Sigmoid colon (tissue), 3 donors: ENCODE measurements at regions not wholly inside any gene's neighbourhood (a gene's known extent, or its start where the extent isn't known, plus 50 kb on each side); places are given as distances from the start of the nearest gene placed in this dataset.

Source experiments
- CTCF ChIP-seq, 4 experiments: fragments of 450-650 bp in 3 of 4; fragments of 200-600 bp in 1 of 4; IDR thresholded peaks; one replicate each; pipeline ENCODE4 v1.5.1; 2016 to 2019; ENCODE audit warnings: antibody characterized with exemption in 4 of 4, mild to moderate bottlenecking in 3 of 4, moderate library complexity in 2 of 4
- POLR2A ChIP-seq, 2 donors: fragments of 450-650 bp; IDR thresholded peaks; one replicate each; pipeline ENCODE4 v1.6.1; 2016; ENCODE audit warnings: antibody characterized with exemption in 2 of 2, mild to moderate bottlenecking in 2 of 2, moderate library complexity in 2 of 2

- TF ChIP-seq CTCF (IDR thresholded peaks at IDR 0.05) (no peak), POLR2A (IDR thresholded peaks at IDR 0.05) (no peak)
These were observed 91.1 kb upstream of the CDH2 start for GRCh38 chr18:28267878-28268625.
